AG10803 (cell line): ENCODE measurements at regions not wholly inside any gene's neighbourhood (a gene's known extent, or its start where the extent isn't known, plus 50 kb on each side); places are given as distances from the start of the nearest gene placed in this dataset.

Experiments used
- DNase-seq: peaks from one replicate; pipeline ENCODE4 v3.0.0; 2010; ENCODE audit warnings: low read depth
- H3K4me3 ChIP-seq: 2 replicates; pipeline ENCODE4 v1.5.1; 2011; ENCODE audit warnings: mild to moderate bottlenecking, low read length, control low read depth
- CTCF ChIP-seq: conservative IDR thresholded peaks from 2 replicates; pipeline ENCODE4 v1.5.1; 2011; ENCODE audit warnings: mild to moderate bottlenecking, low read length, control low read depth, inconsistent platforms

- no peak for TF ChIP-seq CTCF
- H3K4me3 ChIP-seq = no peak overlapping the region
- no peak for DNase-seq
These were observed 101.3 kb upstream of the TNRC6C start for GRCh38 chr17:77857306-77857555.

GRCh38 chr17:77857613-77858012, 100.9 kb upstream of the TNRC6C start:
- no peak overlapping the region for H3K4me3 ChIP-seq
- no peak for TF ChIP-seq CTCF
- DNase-seq = no peak

- no peak for TF ChIP-seq CTCF
- no peak for DNase-seq
- H3K4me3 ChIP-seq = no peak overlapping the region
These were observed 100.0 kb upstream of the TNRC6C start for GRCh38 chr17:77858291-77859034.

- no peak for DNase-seq
- TF ChIP-seq CTCF = no peak
- H3K4me3 ChIP-seq = no peak overlapping the region
These were observed 99.3 kb upstream of the TNRC6C start for GRCh38 chr17:77859035-77859810.

GRCh38 chr17:77861133-77861695, 97.3 kb upstream of the TNRC6C start:
- no peak for DNase-seq
- no peak for TF ChIP-seq CTCF
- H3K4me3 ChIP-seq = no peak overlapping the region

GRCh38 chr17:77861981-77862645, 96.4 kb upstream of the TNRC6C start:
- DNase-seq = no peak
- TF ChIP-seq CTCF = no peak
- H3K4me3 ChIP-seq = no peak overlapping the region
